ELR (cell line): ENCODE measurements at regions not wholly inside any gene's neighbourhood (a gene's known extent, or its start where the extent isn't known, plus 50 kb on each side); places are given as distances from the start of the nearest gene placed in this dataset.

Experiments used
- DNase-seq: peaks from one replicate; pipeline ENCODE4 v3.0.0-alpha.2; 2015; ENCODE audit warnings: low read depth

DNA sequence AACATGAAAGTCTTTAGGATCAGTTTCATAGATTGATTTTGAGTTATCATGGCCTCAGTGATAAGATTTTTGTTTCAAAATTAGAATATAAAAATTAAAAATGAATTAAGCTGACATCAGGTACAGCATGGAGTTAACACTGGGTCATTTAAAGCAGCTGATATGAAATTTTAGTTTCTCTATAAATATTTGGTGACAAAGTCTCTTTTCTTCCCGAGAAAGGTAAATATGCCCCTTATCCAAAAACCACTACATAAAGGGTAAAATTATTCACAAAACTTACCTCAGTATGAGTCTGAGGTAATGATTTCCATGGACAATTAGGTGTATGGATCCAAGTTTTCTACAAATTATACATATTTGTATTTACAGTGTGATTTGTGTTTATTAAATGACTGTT, 121.5 kb upstream of the PJA2 start:
- no peak for DNase-seq

DNA sequence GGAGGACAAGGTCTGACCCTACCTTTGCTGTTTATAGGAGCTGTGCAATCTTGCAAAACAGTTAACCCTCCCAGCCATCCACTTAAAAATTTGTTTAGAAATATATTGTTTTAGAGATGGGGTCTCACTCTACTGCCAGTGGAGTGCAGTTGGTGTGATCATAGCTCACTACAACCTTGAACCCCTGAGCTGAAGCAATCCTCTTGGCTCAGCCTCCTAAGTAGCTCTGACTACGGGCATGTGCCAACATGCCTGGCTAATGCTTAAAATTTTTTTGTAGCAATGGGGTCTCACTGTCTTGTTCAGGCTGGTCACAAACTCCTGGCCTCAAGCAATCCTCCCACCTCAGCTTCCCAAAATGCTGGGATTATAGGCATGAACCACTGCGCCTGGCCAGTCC, 120.2 kb upstream of the PJA2 start:
- DNase-seq, result no peak

DNA sequence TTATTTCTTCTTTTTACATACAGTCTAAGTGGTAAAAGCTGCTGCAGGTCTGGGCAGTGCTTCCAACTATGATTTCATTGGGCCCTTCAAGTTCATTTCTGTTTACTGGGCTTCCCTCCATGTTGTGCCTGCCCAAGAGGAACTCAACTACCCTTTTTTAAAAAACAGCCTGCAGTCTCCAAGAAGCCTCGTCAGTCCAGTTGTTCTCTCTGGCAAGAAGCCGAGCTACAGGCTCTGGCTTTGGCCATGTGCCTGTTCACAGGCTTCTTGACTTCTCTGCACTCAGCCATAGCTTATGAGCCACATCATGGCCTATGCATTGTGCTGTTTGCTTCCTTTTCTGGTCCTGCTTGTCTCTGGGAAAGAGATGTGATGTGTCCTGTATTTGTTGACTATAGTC, 119.7 kb upstream of the PJA2 start:
- no peak for DNase-seq

DNA sequence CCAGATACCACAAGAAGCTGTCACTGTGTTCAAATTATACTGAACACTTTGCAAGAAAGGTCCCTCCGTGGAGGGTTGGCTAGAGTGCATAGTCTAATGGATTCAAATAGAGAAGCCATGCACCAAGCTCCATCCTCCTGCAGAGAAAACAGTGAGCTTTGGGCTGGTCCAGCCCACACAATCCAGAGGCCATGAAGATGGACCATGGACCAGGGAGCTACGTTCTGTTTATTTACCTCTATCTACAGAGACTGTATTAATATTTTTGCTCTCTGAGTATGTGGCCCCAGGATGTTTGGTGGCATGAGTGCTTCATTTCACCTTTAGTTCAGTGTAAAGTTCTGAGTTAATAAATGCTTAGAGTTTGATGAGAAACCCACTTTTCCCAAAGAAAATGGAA, 114.8 kb upstream of the PJA2 start:
- DNase-seq, result no peak

DNA sequence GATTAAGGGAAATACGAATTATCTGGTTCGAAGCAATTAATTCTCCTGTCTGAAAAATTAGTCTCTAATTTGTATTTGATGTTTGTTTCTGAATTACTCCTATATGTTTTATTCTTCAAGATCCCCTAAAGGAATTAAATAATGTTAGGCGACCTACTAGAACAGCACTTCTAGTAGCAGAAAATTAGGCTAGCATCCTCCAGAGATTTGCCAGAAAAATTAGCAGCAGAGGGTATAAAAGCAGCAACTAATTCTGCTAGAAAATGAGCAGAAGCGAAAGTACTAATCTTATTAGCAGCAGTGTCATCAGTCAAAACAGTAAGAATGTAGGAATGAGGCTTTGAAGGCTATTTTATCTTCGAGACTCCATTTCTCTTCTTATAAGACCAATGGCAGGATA, 114.3 kb upstream of the PJA2 start:
- DNase-seq, result no peak

DNA sequence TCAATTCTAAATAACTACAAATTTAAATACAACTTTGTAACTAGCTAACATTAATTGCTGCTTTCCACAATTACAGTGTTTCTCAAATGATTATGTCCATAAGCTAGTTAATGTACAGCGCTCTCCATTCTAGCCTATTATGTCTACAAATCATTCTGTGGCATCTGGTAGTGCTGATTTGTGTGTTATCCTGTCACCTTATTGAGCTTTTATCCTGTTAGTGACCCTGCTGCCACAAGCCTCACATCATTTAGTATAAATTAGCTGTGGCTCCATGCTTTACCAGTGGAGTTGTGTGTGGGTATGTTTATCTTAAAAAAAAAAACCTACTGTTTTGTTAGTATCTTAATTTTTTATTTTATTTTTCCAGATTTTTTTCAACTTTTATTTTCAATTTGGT, 112.6 kb upstream of the PJA2 start:
- DNase-seq, result no peak

DNA sequence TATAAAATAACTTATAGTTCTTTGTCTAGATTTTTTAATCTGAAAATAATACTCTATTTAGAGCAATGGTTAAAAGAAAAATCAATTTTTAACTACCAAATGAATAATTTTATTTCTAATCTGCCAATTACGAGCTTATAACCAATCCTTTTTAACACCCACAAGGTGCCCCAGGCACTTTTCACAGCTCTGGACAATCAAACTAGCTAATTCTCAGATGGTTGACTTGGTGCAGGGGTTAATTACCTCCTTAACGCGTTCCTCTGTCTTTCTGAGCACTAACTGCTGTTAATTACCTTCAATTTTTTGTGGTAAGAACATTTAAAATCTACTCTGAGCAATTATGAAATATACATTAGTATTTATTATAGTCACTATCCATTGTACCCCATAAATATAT, 109.6 kb upstream of the PJA2 start:
- DNase-seq, result no peak

DNA sequence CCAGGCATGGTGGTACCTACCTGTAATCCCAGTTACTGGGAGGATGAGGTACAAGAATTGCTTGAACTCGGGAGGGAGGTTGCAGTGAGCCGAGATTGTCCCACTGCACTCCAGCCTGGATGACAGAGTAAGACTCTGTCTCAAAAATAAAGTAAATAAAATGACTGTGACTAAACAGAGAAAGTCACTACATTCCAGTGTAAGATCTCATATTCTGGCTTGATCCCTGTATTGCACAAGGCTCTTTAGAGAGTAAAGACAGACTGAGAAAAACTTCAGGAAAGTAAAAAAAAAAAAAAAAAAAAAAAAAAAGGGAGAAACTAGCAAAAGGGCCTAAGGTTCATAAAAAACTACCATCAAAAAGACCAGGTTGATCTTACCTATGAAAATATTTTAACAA, 106.6 kb upstream of the PJA2 start:
- peak; percentile 28 for DNase-seq

DNA sequence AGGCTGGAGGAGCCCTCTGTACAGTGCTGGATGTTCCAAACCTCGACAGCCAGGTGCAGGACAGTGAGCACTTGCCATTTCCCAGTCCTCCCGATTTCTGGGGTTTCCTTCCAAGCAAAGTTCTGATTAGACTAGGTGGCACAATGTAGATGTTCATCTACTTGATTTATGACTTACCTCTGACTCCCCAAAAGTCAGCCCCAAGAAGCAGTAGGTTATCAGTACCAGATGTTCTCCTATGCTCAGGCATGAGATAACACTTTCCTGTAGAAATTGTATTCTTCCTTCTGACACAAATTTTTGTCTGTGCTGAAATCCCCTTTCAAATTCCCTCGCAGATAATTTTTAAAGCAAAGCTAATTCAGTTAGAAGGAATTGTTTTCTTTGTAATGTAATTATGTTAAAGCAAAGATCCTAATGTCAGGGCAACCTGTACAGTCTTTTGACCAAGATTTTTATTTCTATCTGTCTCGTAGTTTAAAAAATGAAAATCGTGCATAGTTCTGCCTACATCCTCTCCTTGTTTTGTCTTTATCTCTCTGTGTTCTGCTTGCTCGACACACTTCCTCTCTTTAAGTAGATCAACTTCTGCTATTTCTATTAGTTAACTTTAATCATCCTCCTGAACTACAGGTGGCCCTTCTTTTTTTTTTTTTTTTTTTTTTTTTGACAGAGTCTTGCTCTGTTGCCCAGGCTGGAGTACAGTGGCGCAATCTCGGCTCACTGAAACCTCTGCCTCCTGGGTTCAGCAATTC, 102.4 kb upstream of the PJA2 start:
- no peak for DNase-seq

DNA sequence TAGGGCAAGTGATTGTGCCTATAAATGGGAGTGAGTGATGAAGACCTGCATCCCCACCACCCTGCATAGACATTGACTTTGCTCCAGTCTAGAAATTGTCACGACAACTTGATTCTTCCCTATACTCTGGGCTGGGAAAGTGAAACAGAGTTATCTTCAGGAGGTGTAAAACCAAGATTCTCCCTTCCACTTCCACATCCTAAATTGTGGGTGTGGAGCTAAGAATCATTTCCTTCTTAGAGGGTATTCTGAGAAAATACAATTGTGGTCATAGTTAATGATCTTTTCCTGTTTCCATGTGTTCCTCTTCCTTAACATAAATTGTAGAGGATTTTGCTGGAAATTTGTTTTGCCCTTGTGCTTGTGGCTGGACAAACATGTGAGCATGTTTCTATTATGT, 96.8 kb upstream of the PJA2 start:
- DNase-seq, result no peak

DNA sequence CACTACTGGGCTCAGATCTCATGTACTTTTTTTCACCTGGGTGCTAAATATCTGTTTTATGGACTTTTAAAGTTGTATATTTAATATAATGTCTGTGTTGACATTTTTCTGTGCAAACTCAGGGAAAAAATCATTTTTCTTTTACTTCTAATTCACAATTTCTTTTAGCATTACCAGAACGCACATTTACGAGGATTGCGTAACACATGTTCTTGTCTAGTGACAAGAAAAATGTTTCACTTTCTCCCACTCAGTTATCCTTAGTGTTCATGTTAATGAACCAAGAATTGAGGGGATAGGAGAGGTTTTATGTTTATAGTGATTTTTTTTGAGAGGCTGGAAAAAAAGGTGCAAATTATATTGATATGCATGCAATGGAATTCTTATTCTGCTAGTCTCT, 86.3 kb upstream of the PJA2 start:
- no peak for DNase-seq

DNA sequence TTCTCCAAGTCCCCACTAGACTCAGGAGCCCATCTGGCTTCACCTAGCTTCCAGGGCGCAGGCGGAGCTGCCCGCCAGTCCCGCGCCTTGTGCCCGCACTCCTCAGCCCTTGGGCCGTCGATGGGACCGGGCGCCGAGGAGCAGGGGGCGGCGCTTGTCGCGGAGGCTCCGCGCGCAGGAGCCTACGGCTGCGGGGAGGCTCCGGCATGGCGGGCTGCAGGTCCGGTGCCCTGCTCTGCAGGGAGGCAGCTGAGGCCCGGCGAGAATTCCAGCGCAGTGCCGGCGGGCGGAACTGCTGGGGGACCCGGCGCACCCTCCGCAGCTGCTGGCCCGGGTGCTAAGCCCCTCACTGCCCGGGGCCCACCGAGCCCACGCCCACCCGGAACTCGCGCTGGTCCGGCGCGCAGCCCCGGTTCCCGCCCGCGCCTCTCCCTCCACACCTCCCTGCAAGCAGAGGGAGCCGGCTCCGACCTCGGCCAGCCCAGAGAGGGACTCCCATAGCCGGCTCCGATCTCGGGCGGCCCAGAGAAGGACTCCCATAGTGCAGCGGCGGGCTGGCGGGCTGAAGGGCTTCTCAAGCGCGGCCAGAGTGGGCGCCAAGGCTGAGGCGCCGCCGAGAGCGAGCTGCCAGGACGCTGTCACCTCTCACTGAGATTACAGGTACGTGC, 78.1 kb upstream of the PJA2 start:
- DNase-seq, result no peak

DNA sequence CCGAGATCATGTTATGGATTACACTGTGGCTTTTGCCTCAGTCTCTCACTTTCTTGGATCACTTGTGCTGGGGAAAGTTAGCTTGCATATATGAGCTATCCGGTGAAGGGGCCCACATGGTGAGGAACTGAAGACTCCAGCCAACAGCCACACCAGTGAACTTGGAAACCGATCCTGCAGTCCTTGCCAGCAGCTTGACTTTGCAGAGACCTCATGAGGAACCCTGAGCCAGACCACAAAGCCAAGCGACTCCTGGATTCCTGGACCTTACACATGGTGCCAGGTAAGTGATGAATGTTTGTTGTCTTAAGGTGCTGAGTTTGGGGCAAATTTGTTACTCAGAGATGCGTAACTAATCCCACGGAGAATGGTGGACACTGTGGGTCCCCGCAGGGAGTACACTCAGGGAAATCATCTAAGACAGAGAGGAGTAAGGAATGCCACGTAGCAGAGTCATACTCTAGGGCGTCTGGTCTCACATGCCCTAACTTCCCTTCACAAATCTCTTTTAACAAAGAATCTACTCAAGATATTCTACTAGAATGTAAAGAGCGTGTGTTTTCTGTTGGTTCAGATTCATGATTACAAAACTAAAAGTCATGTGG, 76.5 kb upstream of the PJA2 start:
- no peak for DNase-seq

DNA sequence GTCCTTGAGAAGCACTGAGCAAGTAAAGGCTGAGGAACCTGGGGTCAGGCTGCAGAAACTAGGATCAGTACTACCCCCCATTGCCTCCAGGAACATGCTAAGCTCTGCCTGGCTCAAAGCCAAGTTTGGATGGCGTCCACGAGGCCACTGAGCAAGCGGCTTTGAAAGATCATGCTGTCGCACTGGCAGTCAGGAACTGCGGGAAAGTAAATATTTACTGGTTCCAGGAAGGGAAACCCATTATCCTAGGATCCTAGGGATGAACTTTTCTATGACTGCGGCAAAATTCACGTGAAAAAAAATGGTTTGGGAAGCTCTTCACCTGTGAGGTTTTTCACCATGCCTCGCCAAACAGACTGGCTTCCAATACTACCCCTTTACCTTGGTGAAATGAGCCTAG, 75.3 kb upstream of the PJA2 start:
- peak; percentile 9 for DNase-seq

DNA sequence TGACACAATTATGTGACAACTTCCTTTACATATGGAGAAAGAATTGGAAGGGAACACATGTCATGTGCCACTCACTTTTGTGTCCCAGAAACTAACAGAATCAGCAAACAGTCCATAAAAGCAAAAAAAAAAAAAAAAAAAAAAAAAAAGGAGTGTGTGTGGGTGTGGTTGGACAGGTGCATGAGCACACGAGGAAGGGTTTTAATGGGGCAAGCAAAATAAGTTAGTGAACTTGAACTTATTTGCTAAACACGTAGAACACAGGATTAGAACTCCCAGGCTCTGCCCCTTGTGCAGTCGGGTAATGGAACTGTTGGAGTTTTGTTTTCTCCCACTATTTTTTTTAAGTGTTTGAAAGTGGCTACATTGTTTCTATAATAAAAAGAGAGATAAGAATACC, 74.8 kb upstream of the PJA2 start:
- no peak for DNase-seq

DNA sequence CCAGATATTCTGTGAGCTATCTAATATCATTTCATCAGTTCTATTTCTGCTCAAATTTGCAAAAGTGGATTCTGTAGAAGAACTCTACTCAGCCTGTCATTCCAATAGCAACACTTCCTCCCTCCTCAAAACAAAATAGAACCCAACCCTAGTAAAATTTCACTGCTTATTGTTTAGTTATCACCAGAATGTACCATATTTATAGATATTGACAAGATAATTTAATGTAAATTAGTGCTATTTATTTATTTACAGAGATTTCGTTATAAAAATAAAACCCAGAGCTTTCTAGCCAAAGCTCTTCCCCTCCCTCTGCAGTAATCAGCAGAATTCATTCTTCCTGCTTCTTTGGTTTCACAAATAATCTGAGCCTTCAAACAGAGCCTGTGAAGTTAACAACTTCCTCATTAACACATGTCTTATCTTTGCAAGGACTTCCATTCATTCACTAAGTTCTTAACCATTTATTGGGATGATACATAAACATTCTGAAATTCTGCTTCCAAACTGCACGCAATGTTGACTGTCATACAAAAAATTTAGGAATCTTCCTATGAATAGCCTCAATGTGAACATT, 73.7 kb upstream of the PJA2 start:
- no peak for DNase-seq

DNA sequence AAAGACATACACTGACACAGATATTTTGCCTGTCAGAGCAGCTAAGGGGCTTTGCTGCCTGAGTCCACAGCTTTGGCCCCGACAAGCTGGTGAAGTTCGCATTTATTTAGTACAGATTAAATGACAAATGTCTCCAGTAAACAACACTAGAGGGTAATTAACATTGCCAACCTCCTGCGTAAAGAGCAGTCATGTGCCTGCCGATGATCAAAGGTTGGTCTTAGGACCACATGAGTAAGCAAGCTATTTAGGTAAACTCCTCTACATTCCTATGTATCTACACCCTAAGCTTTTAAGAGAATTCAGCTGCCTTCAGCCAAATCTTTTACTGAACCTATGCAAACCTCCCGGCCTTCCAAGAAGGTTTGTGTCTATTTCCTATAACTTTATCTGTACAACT, 73.0 kb upstream of the PJA2 start:
- no peak for DNase-seq

DNA sequence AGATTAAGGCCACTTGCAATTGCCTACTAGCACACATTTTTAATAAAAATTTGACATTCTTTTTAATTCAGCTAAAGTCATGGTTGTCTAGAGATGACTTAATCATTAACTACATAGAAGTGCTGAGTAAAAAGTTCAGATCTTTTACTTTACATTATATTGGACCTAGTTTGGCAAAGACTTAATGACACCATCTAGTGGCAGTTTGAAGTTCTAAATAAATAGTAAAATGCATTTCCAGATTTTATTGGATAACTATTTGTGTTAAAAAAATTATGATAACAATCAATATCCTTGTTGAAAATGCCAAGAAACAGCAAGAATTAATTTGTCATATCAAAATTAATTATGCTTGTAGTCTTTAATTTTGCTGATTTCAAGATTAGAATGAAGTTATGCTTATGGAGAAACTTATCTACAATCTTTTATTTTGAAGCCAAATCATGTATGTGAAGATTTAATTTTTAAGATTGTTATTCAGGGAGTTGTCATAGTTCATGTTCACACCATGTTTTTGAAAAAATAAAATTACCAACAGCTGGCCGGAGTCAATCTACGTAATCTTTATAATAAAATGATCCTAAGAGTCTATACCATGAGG, 69.6 kb upstream of the PJA2 start:
- peak; percentile 60 for DNase-seq

DNA sequence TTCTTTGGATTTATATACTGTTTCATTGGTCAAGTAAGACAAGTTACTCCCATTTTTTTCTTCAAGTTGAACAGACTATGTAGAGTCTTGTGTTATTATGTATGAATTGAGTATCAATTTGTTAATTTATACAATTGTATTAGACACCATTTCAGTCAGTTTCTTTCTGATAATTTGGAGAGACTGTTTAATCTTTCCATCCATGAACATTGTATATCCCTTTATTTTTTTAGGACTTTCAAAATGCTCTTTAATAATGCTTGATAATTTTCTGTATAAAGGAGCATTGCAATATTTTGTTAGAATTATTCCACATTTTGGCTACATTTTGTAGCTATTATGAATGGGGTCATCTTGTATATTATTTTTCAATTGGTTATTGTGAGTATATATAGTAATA, 69.1 kb upstream of the PJA2 start:
- no peak for DNase-seq

DNA sequence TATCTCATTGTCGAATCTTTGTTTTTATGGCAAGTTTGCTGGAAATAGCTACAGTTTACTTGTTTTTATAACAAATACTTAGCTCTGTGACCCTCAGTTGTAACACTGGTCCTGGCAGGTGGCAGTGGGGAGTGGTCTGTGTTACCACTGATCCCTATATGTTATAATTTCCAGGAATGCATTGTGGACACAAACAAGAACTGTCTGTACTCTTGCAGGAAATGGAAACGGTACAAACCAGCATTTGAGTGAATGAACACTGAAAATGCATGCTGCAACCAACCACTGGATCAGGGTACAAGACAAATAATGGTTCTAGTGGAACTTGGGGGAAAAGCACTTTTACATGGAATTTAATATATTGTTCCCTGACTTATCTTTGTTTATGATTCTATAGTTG, 66.5 kb upstream of the PJA2 start:
- DNase-seq, result no peak

DNA sequence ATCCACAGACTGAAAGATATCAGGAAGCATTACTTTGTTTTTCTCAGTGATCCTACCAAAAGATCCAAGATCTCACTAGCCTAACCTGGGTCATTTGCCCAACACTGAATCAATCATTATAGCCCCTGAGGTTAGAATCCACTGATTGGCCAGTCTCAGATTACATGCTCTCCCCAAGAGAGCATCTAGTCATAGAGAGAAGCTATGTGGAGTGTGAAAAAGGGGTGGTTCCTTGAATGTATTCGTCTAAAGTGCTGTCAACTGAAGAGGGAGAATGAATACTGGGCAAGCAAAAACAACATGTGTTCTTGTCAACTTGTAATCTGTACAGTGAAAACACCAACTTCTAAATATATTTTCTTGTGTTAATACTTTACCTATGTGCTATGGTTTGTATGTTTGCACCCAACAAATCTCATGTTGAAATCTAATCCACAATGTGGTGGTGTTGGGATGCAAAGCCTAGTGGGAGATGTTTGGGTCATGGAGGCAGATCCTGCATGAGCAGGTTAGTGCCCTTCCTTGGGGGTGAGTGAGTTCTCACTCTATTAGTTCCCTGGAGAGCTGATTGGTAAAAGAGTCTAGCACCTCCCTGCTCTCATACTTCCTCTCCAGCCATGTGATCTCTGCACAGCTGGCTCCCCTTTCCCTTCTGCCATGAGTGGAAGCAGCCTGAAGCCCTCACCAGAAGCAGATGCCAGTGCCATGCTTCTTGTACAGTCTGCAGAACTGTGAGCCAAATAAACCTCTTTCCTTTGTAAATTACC, 60.3 kb upstream of the PJA2 start:
- DNase-seq, result no peak

DNA sequence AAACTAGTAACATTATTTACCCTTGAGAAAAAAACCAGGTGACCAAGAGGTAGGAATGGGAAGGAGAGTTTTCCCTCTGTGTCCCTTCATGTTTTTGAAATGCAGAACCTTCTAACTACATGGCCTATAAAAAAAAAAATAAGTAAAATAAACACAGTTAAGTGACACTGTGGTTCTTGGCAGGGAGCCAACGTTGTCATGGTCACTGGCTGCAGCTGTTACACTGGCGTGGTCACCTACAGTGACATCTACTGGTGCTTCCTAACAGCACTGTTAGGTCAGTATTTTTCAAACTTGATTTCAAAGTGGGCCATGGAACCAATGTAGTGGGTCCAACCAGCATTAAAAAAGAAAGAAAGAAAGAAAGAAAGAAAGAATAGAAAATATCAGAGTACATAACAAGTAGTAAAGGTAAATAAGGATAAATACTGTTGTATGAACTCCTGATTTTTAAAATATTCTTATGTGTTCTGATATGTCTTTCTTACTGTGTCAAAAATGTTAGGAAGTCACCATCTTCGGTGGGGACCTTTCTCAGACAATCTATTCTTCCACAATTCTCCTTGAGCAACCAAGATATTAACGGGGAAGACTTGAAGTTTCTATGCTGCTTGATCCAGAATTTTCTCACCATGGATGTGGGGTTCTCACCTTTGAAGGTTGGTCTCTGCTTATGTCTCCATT, 59.1 kb upstream of the PJA2 start:
- peak; percentile 90 for DNase-seq
